Type B pancreatic cell (in vitro differentiated cells): ENCODE measurements at regions not wholly inside any gene's neighbourhood (a gene's known extent, or its start where the extent isn't known, plus 50 kb on each side); places are given as distances from the start of the nearest gene placed in this dataset.

Experiments used
- DNase-seq: peaks from one replicate; pipeline ENCODE4 v3.0.0; 2021; ENCODE audit warnings: mixed read lengths; ENCODE audit not compliant: unreplicated experiment; ENCODE audit errors: extremely low spot score
- H3K27ac Mint-ChIP-seq: 2 replicates; pipeline ENCODE4 v1.8.0; 2021; ENCODE audit warnings: mild to moderate bottlenecking, mixed read lengths
- H3K27me3 Mint-ChIP-seq: 2 replicates; pipeline ENCODE4 v1.8.0; 2021; ENCODE audit warnings: mixed read lengths
- H3K36me3 Mint-ChIP-seq: 2 replicates; pipeline ENCODE4 v1.8.0; 2021; ENCODE audit warnings: mixed read lengths
- H3K4me1 Mint-ChIP-seq: one replicate; pipeline ENCODE4 v1.8.0; 2021; ENCODE audit warnings: mixed read lengths; ENCODE audit not compliant: unreplicated experiment
- H3K4me3 Mint-ChIP-seq: 2 replicates; pipeline ENCODE4 v1.8.0; 2021; ENCODE audit warnings: mild to moderate bottlenecking, mixed read lengths
- H3K9me3 Mint-ChIP-seq: 2 replicates; pipeline ENCODE4 v1.8.0; 2021; ENCODE audit warnings: mixed read lengths
- CTCF ChIP-seq: fragments of 200-600 bp; sonication (generic); conservative IDR thresholded peaks from 2 replicates; pipeline ENCODE4 v1.5.0; 2021; ENCODE audit warnings: antibody characterized with exemption, mild to moderate bottlenecking

GRCh38 chr2:226023946-226024345 is 624.4 kb downstream of the NYAP2 start:
- DNase-seq = no peak
- H3K36me3 Mint-ChIP-seq = no peaks in the 10 kb centered on the region
- no peak overlapping the region for H3K4me3 Mint-ChIP-seq
- H3K27ac Mint-ChIP-seq = no peak overlapping the region
- TF ChIP-seq CTCF = no peak
- no peaks in the 10 kb centered on the region for H3K4me1 Mint-ChIP-seq
- peaks cover 8% of the 10 kb centered on the region for H3K9me3 Mint-ChIP-seq
- no peaks in the 10 kb centered on the region for H3K27me3 Mint-ChIP-seq

DNA sequence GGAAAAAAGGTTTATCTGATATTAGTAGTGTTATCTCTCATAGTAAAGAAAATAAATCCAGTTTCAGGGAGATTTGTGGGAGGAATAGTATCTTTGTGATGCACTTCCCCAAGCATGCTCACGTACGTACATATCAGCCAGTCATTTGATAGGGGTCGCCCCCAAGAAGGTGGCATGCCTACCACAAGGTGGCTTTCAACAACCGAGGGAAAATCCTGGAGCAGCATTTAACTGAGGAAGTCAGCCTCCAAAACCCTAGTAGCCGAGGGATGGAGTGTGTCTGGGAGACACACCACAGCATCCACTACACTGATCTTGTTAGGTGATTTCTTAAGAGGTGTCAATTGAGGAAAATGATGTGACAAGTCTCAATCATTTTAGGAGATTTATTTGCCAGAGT is 623.9 kb downstream of the NYAP2 start:
- Mint-ChIP-seq H3K4me1 (no peaks in the 10 kb centered on the region), H3K36me3 (no peaks in the 10 kb centered on the region), H3K27ac (no peak overlapping the region)

GRCh38 chr2:226020956-226021355 is 621.4 kb downstream of the NYAP2 start:
- TF ChIP-seq CTCF = no peak
- Mint-ChIP-seq H3K4me3 (no peak overlapping the region), H3K36me3 (no peaks in the 10 kb centered on the region), H3K4me1 (no peaks in the 10 kb centered on the region), H3K27ac (no peak overlapping the region), H3K9me3 (peaks cover 15% of the 10 kb centered on the region), H3K27me3 (no peaks in the 10 kb centered on the region)
- no peak for DNase-seq

More for the DNA sequence above, 623.9 kb downstream of the NYAP2 start:
- no peak for DNase-seq
- peaks cover 9% of the 10 kb centered on the region for H3K9me3 Mint-ChIP-seq
- H3K27me3 Mint-ChIP-seq = no peaks in the 10 kb centered on the region
- peak; percentile 47 for TF ChIP-seq CTCF
- no peak overlapping the region for H3K4me3 Mint-ChIP-seq

- H3K4me3 Mint-ChIP-seq = no peak overlapping the region
- H3K36me3 Mint-ChIP-seq = no peaks in the 10 kb centered on the region
Measured at GRCh38 chr2:226020176-226020575, 620.7 kb downstream of the NYAP2 start.

DNA sequence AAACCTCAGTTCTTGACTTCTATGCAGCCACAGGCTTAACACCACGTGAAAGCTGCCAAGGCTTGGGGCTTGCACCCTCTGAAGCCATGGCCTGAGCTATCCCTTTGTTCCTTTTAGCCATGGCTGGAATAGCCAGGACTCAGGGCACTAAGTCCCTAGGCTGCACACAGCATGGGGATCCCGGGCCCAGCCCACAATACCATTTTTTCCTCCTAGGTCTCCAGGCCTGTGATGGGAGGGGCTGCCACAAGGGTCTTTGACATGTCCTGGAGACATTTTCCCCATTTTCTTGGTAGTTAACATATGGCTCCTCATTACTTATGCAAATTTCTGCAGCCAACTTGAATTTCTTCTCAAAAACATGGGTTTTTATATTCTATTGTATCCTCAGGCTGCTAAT is 619.1 kb downstream of the NYAP2 start:
- no peaks in the 10 kb centered on the region for H3K36me3 Mint-ChIP-seq
- no peak overlapping the region for H3K27ac Mint-ChIP-seq
- peaks cover 10% of the 10 kb centered on the region for H3K9me3 Mint-ChIP-seq
- H3K4me3 Mint-ChIP-seq = no peak overlapping the region
- H3K4me1 Mint-ChIP-seq = no peaks in the 10 kb centered on the region
- no peaks in the 10 kb centered on the region for H3K27me3 Mint-ChIP-seq
- DNase-seq = no peak
- TF ChIP-seq CTCF = no peak

More at GRCh38 chr2:226020176-226020575, 620.7 kb downstream of the NYAP2 start:
- peaks cover 15% of the 10 kb centered on the region for H3K9me3 Mint-ChIP-seq
- no peaks in the 10 kb centered on the region for H3K27me3 Mint-ChIP-seq
- DNase-seq = no peak
- H3K27ac Mint-ChIP-seq = no peak overlapping the region
- H3K4me1 Mint-ChIP-seq = no peaks in the 10 kb centered on the region
- no peak for TF ChIP-seq CTCF

- Mint-ChIP-seq H3K4me3 (no peak overlapping the region), H3K27me3 (no peaks in the 10 kb centered on the region), H3K36me3 (no peaks in the 10 kb centered on the region), H3K4me1 (peaks cover under 1% of the 10 kb centered on the region), H3K27ac (no peak overlapping the region), H3K9me3 (peaks cover 10% of the 10 kb centered on the region)
- no peak for TF ChIP-seq CTCF
- DNase-seq = no peak
Measured at GRCh38 chr2:226017537-226017936, 618.0 kb downstream of the NYAP2 start.
